ENCODE measurements at regions not wholly inside any gene's neighbourhood (a gene's known extent, or its start where the extent isn't known, plus 50 kb on each side); places are given as distances from the start of the nearest gene placed in this dataset.

- TF ChIP-seq CTCF (IDR thresholded peaks at IDR 0.05) (no peak), POLR2A (IDR thresholded peaks at IDR 0.05) (no peak)
Measured at GRCh38 chr13:62627226-62627625, 1211.6 kb upstream of the PCDH20 start.
